Middle frontal gyrus (tissue), 1 donor: ENCODE measurements at regions not wholly inside any gene's neighbourhood (a gene's known extent, or its start where the extent isn't known, plus 50 kb on each side); places are given as distances from the start of the nearest gene placed in this dataset.
"Not testable (repeated sequence)": the region's sequence is repeated elsewhere in the genome, so short reads cannot be mapped to it uniquely, and the experiment has no call there.

ENCODE experiments used
- DNase-seq: peaks from one replicate; pipeline ENCODE4 v3.0.0-alpha.2; 2015; ENCODE audit warnings: low spot score; ENCODE audit errors: extremely low spot score

GRCh38 chr3:193927413-193928206, 208.3 kb upstream of the HES1 start:
- not testable (repeated sequence) for DNase-seq

DNA sequence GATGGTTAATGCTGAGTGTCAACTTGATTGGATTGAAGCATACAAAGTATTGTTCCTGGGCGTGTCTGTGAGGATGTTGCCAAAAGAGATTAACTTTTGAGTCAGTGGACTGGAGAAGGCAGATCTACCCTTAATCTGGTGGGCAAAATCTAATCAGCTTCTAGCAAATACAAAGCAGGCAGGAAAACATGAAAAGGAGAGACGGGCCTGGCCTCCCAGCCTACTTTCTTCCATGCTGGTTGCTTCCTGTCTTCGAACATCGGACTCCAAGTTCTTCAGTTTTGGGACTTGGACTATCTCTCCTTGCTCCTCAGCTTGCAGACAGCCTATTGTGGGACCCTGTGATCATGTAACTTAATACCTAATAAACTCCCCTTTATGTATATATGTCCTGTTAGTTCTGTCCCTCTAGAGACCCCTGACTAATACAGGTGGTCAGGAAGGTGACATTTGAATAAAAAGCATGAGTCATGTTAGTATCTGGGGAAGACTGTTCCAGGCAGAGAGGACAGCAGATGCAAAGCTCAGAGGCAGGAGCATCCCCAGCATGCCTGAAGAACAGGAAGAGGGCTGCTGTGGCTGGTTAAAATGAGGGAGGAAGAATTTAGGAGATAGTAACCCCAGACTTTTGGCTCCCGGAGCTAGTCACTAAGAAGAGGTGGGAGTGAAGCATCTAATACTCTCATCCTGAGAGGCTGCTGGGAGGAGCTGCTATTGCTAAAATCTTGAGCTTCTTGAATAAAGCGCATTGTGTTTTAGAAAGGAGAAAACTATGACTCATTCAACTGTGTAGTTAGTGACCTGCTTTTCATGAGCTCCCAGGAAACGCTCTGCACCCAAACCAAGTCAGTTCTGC, 207.4 kb upstream of the HES1 start:
- no peak for DNase-seq

DNA sequence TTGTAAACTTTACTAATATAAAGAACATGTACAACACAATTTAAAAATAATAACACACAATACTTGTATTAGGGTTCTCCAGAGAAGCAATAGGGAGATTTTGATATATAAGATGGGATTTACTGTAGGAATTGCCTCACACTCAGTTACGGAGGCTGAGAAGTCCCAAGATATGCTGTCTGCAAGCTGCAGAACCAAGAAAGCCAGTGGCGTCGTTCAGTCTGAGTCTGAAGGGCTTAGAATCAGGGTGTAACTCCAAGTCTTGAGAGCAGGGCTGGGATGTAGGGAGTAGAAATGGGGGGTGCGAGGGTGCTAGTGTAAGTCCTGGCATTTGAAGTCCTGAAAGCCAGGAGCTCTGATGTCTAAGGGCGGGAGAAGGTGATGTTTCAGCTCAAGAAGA, 206.6 kb upstream of the HES1 start:
- DNase-seq, result no peak

GRCh38 chr3:193929921-193930646, 205.9 kb upstream of the HES1 start:
- DNase-seq, result no peak

- no peak for DNase-seq
Measured at GRCh38 chr3:193932136-193932535, 203.8 kb upstream of the HES1 start.

DNA sequence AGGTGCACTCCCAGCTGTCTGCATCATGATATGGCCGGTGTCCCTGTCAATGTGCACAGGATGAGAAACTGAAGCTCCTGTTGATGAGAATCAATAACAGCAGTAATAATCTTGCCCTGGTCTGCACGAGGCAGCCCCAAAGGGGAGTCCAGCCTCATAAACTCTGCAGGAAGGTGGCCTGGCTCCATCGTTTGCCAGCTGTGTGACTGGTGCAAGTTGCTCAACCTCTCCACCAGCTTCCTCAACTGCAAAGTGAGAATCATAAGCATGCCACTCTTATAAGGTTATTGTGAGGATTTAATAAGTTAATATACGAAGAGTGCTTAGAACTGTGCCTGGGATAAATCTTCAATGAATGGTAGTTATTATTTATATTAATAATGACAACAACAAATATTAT, 203.4 kb upstream of the HES1 start:
- no peak for DNase-seq

- no peak for DNase-seq
Measured at GRCh38 chr3:193933451-193933850, 202.5 kb upstream of the HES1 start.

- DNase-seq, result no peak
Measured at GRCh38 chr3:193935916-193936315, 200.0 kb upstream of the HES1 start.

DNA sequence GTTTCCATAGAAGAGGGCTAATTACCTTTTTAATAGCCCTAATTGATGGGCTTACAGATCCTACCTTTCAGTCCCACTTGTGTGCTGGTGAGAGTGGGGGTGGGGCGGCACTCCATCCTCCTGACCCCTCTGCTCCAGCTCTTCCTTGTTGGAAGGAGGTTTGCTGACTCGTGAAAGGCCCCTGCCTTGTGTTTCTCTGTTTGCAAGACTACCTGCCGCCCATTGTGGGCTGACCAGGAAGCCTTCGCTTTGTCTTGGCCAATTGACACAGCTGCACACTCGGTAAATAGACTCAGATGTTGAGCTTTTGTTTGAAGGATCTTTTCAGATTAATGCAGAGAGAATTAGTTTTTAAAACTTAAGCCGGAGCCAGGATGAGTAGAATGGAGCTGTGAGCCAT, 197.3 kb upstream of the HES1 start:
- no peak for DNase-seq

- DNase-seq, result no peak
Measured at GRCh38 chr3:193939527-193939926, 196.4 kb upstream of the HES1 start.

DNA sequence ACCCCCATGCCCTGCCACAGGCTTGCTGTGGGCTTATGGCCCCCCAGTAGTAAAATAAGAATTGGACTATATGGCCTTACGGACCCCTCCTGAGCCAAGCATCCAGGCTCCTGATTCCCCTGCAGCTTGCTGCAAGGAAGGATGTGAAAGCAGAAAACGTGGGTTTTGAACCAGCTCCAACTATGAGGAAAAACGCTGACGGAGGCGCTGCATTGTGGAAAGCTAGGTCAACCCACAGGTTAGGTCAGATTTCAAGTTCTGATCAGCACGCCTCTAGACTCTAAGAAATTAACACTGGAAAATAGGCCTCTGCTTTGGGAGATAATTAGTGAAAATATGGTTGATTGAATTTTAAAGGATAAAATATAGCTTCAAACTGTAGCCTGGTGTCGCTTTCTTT, 195.4 kb upstream of the HES1 start:
- no peak for DNase-seq

- no peak for DNase-seq
Measured at GRCh38 chr3:193941486-193941885, 194.5 kb upstream of the HES1 start.

DNA sequence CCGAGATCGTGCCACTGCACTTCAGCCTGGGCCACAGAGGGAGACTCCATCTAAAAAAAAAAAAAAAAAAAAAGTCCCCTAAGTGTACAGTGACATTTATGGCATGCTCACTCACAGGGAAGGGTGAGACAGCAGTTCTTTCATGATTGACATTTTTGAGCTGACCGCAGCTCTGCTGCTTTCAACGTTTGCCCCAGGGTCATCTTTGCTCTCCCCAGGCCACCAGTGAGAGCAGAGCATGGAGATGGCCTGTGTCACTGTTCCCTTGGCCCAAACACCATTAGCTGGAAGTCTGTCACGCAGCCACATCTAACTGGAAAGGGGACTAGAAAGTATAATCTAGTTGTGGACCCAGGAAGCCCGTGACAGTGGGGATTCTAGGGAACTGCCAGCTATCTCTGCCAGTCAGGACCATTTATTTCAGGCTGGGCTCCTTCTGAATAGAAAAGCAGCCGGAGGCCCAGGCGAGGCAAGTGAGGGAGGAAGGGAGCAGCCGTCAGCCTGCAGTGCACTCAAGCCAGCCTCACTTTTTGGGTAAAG, 193.4 kb upstream of the HES1 start:
- no peak for DNase-seq

- DNase-seq, result no peak
Measured at GRCh38 chr3:193943200-193943599, 192.7 kb upstream of the HES1 start.

DNA sequence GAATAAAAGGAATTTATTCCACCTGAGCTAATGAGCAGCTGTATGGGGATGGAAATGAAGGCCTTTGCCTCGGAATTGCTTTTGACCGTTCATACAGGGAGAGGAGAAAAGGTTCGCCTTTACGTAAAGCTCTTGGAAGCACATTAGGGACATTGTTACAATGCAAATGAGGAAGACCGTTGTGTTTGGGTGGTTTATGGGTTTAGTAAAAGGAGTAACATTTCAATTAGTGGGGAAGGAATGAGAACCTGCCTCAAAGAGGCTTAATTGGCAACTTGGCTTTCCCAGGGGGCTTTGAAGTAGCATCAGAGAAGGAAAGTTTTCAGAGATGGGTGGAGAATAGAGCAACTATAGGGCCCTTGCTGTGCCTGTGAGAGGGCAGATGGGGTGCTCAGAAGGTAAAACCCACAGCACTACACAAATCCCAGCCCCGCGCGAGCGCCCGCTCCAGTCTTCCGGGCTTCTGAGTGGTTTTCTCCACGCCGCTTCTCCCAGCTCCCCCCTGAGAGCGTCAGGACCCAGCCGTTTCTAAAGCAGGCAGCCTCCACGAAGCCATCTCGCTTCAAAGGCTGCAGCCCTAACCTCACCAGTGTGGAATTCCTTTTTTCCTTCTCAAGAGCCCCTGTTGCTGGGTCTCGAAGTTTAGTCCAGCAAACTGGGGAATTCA, 192.0 kb upstream of the HES1 start:
- DNase-seq, result no peak

GRCh38 chr3:193944518-193944884, 191.4 kb upstream of the HES1 start:
- no peak for DNase-seq

DNA sequence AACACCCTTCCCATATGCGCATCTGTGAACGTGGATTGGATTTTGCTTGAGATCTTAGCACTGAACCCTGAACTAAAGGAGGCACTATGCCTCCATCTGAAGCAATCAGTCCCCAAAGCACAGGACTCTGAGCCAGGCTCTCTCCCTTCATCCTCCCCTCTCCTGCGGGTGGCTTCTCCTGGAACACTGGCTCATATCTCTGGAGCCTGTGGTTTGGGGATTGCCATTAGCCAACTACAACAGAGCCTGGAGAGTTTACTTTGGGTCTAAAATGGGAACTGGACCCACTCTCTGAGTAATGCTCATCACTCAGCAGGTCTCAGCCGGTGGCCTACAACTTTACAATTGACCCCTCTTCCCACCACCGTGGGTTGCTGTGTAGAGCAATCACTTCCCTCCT, 190.8 kb upstream of the HES1 start:
- DNase-seq, result no peak

GRCh38 chr3:193946945-193947344, 189.0 kb upstream of the HES1 start:
- no peak for DNase-seq

GRCh38 chr3:193947596-193947995, 188.4 kb upstream of the HES1 start:
- no peak for DNase-seq

DNA sequence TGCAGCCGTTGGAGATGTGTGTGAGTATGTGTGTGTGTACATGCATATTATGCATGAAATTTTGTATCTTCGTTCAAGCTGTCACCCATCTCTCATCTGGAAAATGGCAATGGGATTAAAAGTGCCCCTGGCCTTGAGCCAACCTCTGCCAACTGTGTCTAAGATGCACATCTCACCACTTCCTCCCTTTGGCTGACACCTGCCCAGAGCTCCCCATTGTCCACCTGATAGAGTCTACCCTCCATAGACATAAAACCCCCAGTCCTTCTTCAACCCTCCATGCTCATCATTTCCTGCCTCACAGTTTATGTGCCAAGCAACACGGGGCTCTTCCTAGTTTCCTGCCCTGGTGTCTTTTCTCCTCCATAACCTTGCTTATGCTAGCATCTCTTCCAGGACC, 187.5 kb upstream of the HES1 start:
- DNase-seq, result no peak

DNA sequence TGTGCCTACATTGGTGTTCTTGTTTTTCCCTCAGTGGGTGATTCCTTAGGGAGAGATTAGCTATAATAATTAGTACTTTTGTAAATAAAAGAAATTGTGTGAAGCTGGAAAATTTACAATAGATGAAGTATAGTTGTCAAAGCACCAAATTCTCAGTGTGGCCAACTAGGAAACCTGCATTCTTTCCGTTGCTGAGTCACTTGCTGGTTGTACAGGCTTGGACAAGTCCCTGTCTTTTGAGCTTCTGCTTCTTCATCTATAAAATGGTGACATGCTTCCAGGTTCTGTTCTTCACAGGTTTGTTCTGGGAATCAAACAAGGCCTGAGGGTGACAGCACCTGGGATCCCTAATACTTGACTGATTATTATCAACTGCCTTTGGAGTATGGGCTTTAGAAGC, 184.1 kb upstream of the HES1 start:
- no peak for DNase-seq
